T-helper 17 cell (primary cell): ENCODE measurements at regions not wholly inside any gene's neighbourhood (a gene's known extent, or its start where the extent isn't known, plus 50 kb on each side); places are given as distances from the start of the nearest gene placed in this dataset.

ENCODE experiments used
- ATAC-seq: fragments of 150-1000 bp; cut with Tn5 transposase; 2 replicates; pipeline ENCODE4 v1.10.0; 2021; ENCODE audit warnings: mild to moderate bottlenecking, moderate library complexity
- DNase-seq, 3 donors: peaks; one replicate each; pipeline versions ENCODE4 v3.0.0 to v3.0.0-alpha.2; 2020 to 2021
- H3K9me3 ChIP-seq: one replicate; pipeline ENCODE4 v1.7.0; 2013; ENCODE audit warnings: low read length, mild to moderate bottlenecking; ENCODE audit not compliant: control insufficient read depth, poor library complexity, severe bottlenecking
- H3K27ac Mint-ChIP-seq: one replicate; pipeline ENCODE4 v1.8.0; 2022; ENCODE audit warnings: mild to moderate bottlenecking, moderate library complexity, mixed read lengths
- H3K27me3 Mint-ChIP-seq: one replicate; pipeline ENCODE4 v1.8.0; 2022; ENCODE audit warnings: mixed read lengths
- H3K36me3 Mint-ChIP-seq: one replicate; pipeline ENCODE4 v1.8.0; 2022; ENCODE audit warnings: low read depth, mixed read lengths
- H3K4me1 Mint-ChIP-seq: one replicate; pipeline ENCODE4 v1.8.0; 2022; ENCODE audit warnings: mild to moderate bottlenecking, mixed read lengths
- H3K4me3 Mint-ChIP-seq: one replicate; pipeline ENCODE4 v1.8.0; 2022; ENCODE audit warnings: mild to moderate bottlenecking, moderate library complexity, mixed read lengths

GRCh38 chr13:86731987-86732386 lies 932.8 kb upstream of the SLITRK6 start:
- no peak overlapping the region for H3K4me3 Mint-ChIP-seq
- DNase-seq = no peak
- H3K27me3 Mint-ChIP-seq = no peaks in the 10 kb centered on the region

GRCh38 chr13:86737334-86737932 lies 933.7 kb upstream of the SLITRK5 start:
- H3K4me1 Mint-ChIP-seq = no peaks in the 10 kb centered on the region
- no peak overlapping the region for H3K4me3 Mint-ChIP-seq
- H3K27me3 Mint-ChIP-seq = no peaks in the 10 kb centered on the region
- H3K9me3 ChIP-seq = no peaks in the 10 kb centered on the region
- no peaks in the 10 kb centered on the region for H3K36me3 Mint-ChIP-seq
- no peak overlapping the region for H3K27ac Mint-ChIP-seq
- DNase-seq = no peak
- ATAC-seq = no peak

More at GRCh38 chr13:86731987-86732386, 932.8 kb upstream of the SLITRK6 start:
- Mint-ChIP-seq H3K27ac (no peak overlapping the region), H3K4me1 (no peaks in the 10 kb centered on the region), H3K36me3 (no peaks in the 10 kb centered on the region)
- ATAC-seq = no peak
- H3K9me3 ChIP-seq = no peaks in the 10 kb centered on the region

DNA sequence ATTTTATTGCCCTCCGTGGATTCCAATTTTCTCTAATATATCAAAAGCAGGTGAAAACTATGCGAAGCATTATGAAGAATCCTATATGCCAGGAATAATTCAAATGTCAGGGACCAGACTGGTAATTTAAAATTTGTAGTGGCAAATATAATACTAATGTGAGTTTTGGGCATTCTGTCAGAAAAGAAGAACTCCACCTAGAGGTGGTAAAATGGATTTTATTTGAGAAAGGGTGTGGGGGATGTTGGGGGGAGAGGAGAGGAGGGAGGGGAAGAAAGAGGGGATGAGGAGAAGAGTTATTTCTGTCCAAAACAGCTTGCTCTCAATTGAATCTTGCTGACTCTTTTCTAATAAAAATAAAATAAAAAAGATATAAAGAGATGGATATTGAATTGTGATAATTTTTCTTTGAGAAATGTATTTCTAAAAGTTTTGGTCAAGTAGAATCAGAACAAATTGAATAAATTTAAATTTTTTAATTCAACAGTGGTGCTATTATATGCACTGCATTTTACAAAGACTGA lies 929.3 kb upstream of the SLITRK5 start:
- Mint-ChIP-seq H3K27me3 (no peaks in the 10 kb centered on the region), H3K4me3 (no peak overlapping the region), H3K27ac (no peak overlapping the region), H3K4me1 (no peaks in the 10 kb centered on the region), H3K36me3 (no peaks in the 10 kb centered on the region)
- DNase-seq (no peak), ATAC-seq (no peak)
- H3K9me3 ChIP-seq = no peaks in the 10 kb centered on the region

DNA sequence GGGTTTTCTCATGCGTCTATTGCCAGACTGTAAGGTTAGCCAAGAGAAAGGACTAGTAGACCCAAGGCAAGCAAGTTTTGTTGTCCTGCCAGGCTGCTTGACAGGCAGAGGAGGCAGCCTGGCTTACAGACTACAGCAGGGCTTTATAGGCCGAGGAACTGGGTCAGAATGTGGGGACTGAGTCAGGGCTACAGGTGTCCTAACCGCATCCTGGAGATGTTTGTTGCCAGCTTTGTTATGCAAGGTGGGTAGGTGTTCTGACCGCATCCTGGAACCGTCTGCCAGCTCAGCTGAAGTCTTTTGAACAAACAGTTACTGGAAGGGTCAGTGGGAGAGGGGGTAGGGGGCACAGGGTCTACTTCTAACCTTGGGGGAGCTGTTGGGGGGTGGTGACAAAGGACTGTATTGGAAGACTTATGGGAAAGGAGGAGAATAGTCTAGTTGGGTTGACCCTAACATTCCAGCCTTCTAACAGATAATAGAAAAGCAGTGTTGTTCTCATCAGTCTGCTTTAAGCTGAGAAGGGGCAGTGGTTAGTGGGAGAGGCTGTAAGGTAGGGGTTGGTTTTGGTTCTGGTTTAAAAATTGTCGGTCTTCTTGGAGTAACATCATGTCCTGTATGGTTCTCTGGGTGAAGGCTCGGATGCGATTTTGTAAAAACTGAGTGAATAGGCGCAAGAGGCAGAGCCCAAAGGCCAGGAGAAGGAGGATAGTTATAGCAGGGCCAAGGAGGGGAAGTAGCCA lies 913.8 kb upstream of the SLITRK5 start:
- H3K27ac Mint-ChIP-seq = peak overlapping the region; percentile 9
- H3K27me3 Mint-ChIP-seq = no peaks in the 10 kb centered on the region
- peak in 2 of 3 donors; percentile 23 to 25 for DNase-seq
- H3K4me3 Mint-ChIP-seq = no peak overlapping the region
- peak; percentile 81 for ATAC-seq
- no peaks in the 10 kb centered on the region for H3K4me1 Mint-ChIP-seq
- no peaks in the 10 kb centered on the region for H3K36me3 Mint-ChIP-seq
- H3K9me3 ChIP-seq = peaks cover 3% of the 10 kb centered on the region

- peak overlapping the region; percentile 1 for H3K4me3 Mint-ChIP-seq
These were observed 913.1 kb upstream of the SLITRK5 start for GRCh38 chr13:86758116-86758515.

GRCh38 chr13:86760620-86761019 lies 910.6 kb upstream of the SLITRK5 start:
- H3K27me3 Mint-ChIP-seq = no peaks in the 10 kb centered on the region
- no peak for DNase-seq
- no peaks in the 10 kb centered on the region for H3K36me3 Mint-ChIP-seq
- no peak overlapping the region for H3K27ac Mint-ChIP-seq
- peak overlapping the region; percentile 2 for H3K4me3 Mint-ChIP-seq
- no peaks in the 10 kb centered on the region for H3K9me3 ChIP-seq
- peak; percentile 42 for ATAC-seq
- H3K4me1 Mint-ChIP-seq = no peaks in the 10 kb centered on the region

More at GRCh38 chr13:86758116-86758515, 913.1 kb upstream of the SLITRK5 start:
- peaks cover under 1% of the 10 kb centered on the region for H3K9me3 ChIP-seq
- ATAC-seq = no peak
- H3K27me3 Mint-ChIP-seq = no peaks in the 10 kb centered on the region
- peak overlapping the region; percentile 9 for H3K27ac Mint-ChIP-seq
- no peak for DNase-seq
- H3K36me3 Mint-ChIP-seq = no peaks in the 10 kb centered on the region
- no peaks in the 10 kb centered on the region for H3K4me1 Mint-ChIP-seq

- no peaks in the 10 kb centered on the region for H3K9me3 ChIP-seq
- peak overlapping the region; percentile 1 for H3K27ac Mint-ChIP-seq
- H3K36me3 Mint-ChIP-seq = no peaks in the 10 kb centered on the region
- H3K27me3 Mint-ChIP-seq = no peaks in the 10 kb centered on the region
- DNase-seq (no peak), ATAC-seq (peak; percentile 50)
- no peaks in the 10 kb centered on the region for H3K4me1 Mint-ChIP-seq
- H3K4me3 Mint-ChIP-seq = no peak overlapping the region
These were observed 905.7 kb upstream of the SLITRK5 start for GRCh38 chr13:86765462-86765861.

DNA sequence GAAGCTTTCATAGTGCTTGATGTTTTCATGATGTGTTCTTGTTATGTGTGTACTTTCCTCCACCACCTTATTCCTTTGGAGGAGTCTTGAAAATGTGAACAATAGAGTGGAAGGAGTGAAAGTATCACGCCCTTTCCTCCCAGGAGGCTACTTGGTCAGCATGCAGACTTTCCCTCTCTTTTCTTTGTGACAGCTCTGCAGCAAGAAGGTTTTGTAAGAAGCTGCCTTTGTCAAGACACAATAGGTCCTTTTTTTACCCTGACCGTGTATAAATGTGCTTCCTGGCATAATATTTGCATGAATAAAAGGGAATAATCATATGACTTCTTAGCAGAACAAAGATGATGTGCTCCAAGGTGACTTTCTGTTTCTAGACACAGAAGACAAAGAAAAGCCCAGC lies 882.6 kb upstream of the SLITRK5 start:
- no peaks in the 10 kb centered on the region for H3K27me3 Mint-ChIP-seq
- DNase-seq (no peak), ATAC-seq (no peak)
- H3K4me3 Mint-ChIP-seq = no peak overlapping the region
- H3K36me3 Mint-ChIP-seq = no peaks in the 10 kb centered on the region
- H3K27ac Mint-ChIP-seq = no peak overlapping the region
- no peaks in the 10 kb centered on the region for H3K9me3 ChIP-seq
- H3K4me1 Mint-ChIP-seq = no peaks in the 10 kb centered on the region

DNA sequence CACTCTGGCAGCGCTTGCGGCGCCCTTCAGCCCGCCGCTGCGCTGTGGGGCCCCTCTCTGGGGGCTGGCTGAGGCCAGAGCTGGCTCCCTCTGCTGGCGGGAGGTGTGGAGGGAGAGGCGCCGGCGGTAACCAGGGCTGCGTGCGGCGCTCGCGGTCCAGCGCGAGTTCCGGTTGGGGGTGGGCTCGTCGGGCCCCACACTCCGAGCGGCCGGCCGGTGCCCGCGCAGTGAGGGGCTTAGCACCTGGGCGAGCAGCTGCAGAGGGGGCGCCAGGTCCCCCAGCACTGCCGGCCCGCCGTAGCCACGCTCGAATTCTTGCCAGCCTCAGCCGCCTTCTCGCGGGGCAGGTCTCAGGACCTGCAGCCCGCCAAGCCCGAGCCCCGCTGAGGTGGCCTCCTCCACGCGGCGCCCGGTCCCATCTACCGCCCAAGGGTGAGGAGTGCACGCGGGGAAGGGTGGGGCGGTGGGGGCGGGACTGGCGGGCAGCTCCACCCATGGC lies 879.0 kb upstream of the SLITRK5 start:
- ATAC-seq = no peak
- H3K27ac Mint-ChIP-seq = no peak overlapping the region
- no peaks in the 10 kb centered on the region for H3K4me1 Mint-ChIP-seq
- H3K9me3 ChIP-seq = no peaks in the 10 kb centered on the region
- H3K36me3 Mint-ChIP-seq = no peaks in the 10 kb centered on the region
- no peaks in the 10 kb centered on the region for H3K27me3 Mint-ChIP-seq
- H3K4me3 Mint-ChIP-seq = no peak overlapping the region
- no peak for DNase-seq

- Mint-ChIP-seq H3K4me3 (no peak overlapping the region), H3K27me3 (no peaks in the 10 kb centered on the region), H3K36me3 (no peaks in the 10 kb centered on the region), H3K27ac (no peak overlapping the region), H3K4me1 (no peaks in the 10 kb centered on the region)
- no peaks in the 10 kb centered on the region for H3K9me3 ChIP-seq
- no peak for DNase-seq
- no peak for ATAC-seq
These were observed 875.3 kb upstream of the SLITRK5 start for GRCh38 chr13:86795858-86796257.

- no peak overlapping the region for H3K27ac Mint-ChIP-seq
- no peak for ATAC-seq
- no peak overlapping the region for H3K4me3 Mint-ChIP-seq
- peaks cover under 1% of the 10 kb centered on the region for H3K9me3 ChIP-seq
- no peak for DNase-seq
- H3K4me1 Mint-ChIP-seq = no peaks in the 10 kb centered on the region
- H3K27me3 Mint-ChIP-seq = no peaks in the 10 kb centered on the region
- H3K36me3 Mint-ChIP-seq = no peaks in the 10 kb centered on the region
These were observed 860.8 kb upstream of the SLITRK5 start for GRCh38 chr13:86810361-86810760.

DNA sequence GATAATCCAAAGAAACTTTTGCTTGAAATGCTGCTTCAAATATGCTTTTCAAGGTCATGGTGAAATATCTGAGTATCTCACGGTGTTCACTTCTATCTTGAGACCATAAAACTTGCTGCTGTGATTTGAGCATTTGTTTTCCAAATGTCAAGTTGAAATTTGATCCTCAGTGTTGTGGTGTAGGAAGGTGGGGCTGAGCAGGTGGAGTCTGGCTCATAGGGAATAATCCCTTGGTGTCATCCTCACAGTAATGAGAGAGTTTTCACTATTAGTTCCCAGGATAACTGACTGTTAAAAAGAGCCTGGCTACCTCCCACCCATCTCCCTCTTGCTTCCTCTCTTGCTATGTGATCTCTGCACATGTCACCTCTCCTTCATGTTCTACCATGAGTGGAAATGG lies 858.0 kb upstream of the SLITRK5 start:
- no peak overlapping the region for H3K27ac Mint-ChIP-seq
- no peak for DNase-seq
- peaks cover 4% of the 10 kb centered on the region for H3K9me3 ChIP-seq
- H3K4me3 Mint-ChIP-seq = no peak overlapping the region
- H3K4me1 Mint-ChIP-seq = no peaks in the 10 kb centered on the region
- no peak for ATAC-seq
- no peaks in the 10 kb centered on the region for H3K27me3 Mint-ChIP-seq
- no peaks in the 10 kb centered on the region for H3K36me3 Mint-ChIP-seq

GRCh38 chr13:86825410-86825809 lies 845.8 kb upstream of the SLITRK5 start:
- no peak overlapping the region for H3K4me3 Mint-ChIP-seq
- H3K36me3 Mint-ChIP-seq = no peaks in the 10 kb centered on the region
- H3K27ac Mint-ChIP-seq = no peak overlapping the region
- H3K9me3 ChIP-seq = peaks cover 2% of the 10 kb centered on the region
- H3K4me1 Mint-ChIP-seq = no peaks in the 10 kb centered on the region
- no peak for ATAC-seq
- DNase-seq = no peak
- H3K27me3 Mint-ChIP-seq = no peaks in the 10 kb centered on the region
